Ishikawa (cell line): ENCODE measurements at regions not wholly inside any gene's neighbourhood (a gene's known extent, or its start where the extent isn't known, plus 50 kb on each side); places are given as distances from the start of the nearest gene placed in this dataset.

ENCODE experiments used
- EGR1 ChIP-seq: IDR thresholded peaks from 2 replicates; pipeline ENCODE4 v1.6.1; 2012
- MAX ChIP-seq: IDR thresholded peaks from 2 replicates; pipeline ENCODE4 v1.6.1; 2012
- NFIC ChIP-seq: IDR thresholded peaks from 2 replicates; pipeline ENCODE4 v1.6.1; 2012
- RAD21 ChIP-seq: IDR thresholded peaks from 2 replicates; pipeline ENCODE4 v1.6.1; 2012; ENCODE audit warnings: low read depth
- REST ChIP-seq: IDR thresholded peaks from 2 replicates; pipeline ENCODE4 v1.6.1; 2012; ENCODE audit warnings: low read depth, mild to moderate bottlenecking
- ZBTB7A ChIP-seq: IDR thresholded peaks from 2 replicates; pipeline ENCODE4 v1.6.1; 2012; ENCODE audit warnings: low read depth

DNA sequence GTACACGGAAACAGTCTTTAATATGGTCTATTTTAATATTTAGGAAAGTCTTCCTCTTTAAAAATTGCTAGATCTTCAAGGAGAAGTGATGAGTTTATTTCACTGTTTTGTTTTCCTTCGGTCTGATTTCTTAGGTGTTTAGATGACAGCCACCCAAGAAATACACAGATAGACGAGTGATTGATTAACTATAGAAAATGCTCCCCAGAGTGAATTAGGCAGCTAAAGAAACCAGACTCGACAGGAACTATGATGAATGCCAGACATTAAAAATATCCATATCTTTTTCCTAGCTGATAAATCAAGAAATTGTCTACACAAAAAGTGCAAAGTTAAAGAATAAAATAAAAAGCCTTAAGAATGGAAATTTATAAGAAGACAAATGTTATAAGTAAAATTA lies 888.7 kb upstream of the CNTNAP5 start:
- no peak for TF ChIP-seq ZBTB7A
- no peak for TF ChIP-seq EGR1
- no peak for TF ChIP-seq MAX
- TF ChIP-seq REST = no peak
- TF ChIP-seq RAD21 = no peak
- no peak for TF ChIP-seq NFIC
